PC-3 (cell line): ENCODE measurements at regions not wholly inside any gene's neighbourhood (a gene's known extent, or its start where the extent isn't known, plus 50 kb on each side); places are given as distances from the start of the nearest gene placed in this dataset.

Experiments
- ATAC-seq: fragments of 200-7000 bp; cut with Tn5 transposase; 2 replicates; pipeline ENCODE4 v1.9.1; 2020; ENCODE audit warnings: mild to moderate bottlenecking, moderate library complexity
- BruUV-seq: library from RNA; stranded (reverse); fragments of 400-500 nt; replicated peaks from 2 replicates; lab custom pipeline; 2021; lab: Mats Ljungman, UMichigan
- CTCF ChIA-PET: fragments of 300-600 bp; sonication (Branson Sonifier 250); formaldehyde crosslinking; loops from one replicate; lab custom pipeline; 2022; ENCODE audit warnings: antibody characterized with exemption; lab: Charles Lee
- POLR2A ChIA-PET: fragments of 300-600 bp; sonication (Branson Sonifier 250); formaldehyde crosslinking; loops from one replicate; lab custom pipeline; 2022; ENCODE audit warnings: antibody characterized with exemption; ENCODE audit not compliant: unreplicated experiment; lab: Charles Lee
- DNase-seq: peaks from one replicate; pipeline ENCODE4 v3.0.0-alpha.2; 2015
- H2AFZ ChIP-seq: fragments of 300-600 bp; sonication (generic); 2 replicates; pipeline ENCODE4 v1.6.0; 2016; ENCODE audit warnings: antibody characterized with exemption, low read length
- H3F3A ChIP-seq: fragments of 300-600 bp; sonication (generic); one replicate; pipeline ENCODE4 v1.6.0; 2017; ENCODE audit warnings: antibody characterized with exemption, low read length, control low read depth, mild to moderate bottlenecking; ENCODE audit not compliant: unreplicated experiment
- H3K27ac ChIP-seq: fragments of 300-600 bp; sonication (generic); 2 replicates; pipeline ENCODE4 v1.5.1; 2016; ENCODE audit warnings: mild to moderate bottlenecking, low read length
- H3K27me3 ChIP-seq: fragments of 300-600 bp; sonication (generic); 2 replicates; pipeline ENCODE4 v1.6.1; 2016; ENCODE audit warnings: low read length, mixed read lengths
- H3K36me3 ChIP-seq: fragments of 300-600 bp; sonication (generic); 2 replicates; pipeline ENCODE4 v1.6.1; 2016; ENCODE audit warnings: low read depth, mixed run types, low read length, mixed read lengths
- H3K4me1 ChIP-seq: fragments of 300-600 bp; sonication (generic); 2 replicates; pipeline ENCODE4 v1.5.1; 2016; ENCODE audit warnings: low read length; ENCODE audit not compliant: insufficient read depth
- H3K4me2 ChIP-seq: fragments of 300-600 bp; sonication (generic); 2 replicates; pipeline ENCODE4 v1.6.0; 2016; ENCODE audit warnings: low read length
- H3K4me3 ChIP-seq: fragments of 300-600 bp; sonication (generic); 2 replicates; pipeline ENCODE4 v1.5.1; 2016; ENCODE audit warnings: mild to moderate bottlenecking, low read length, mixed read lengths
- H3K79me2 ChIP-seq: fragments of 300-600 bp; sonication (generic); 2 replicates; pipeline ENCODE4 v1.6.1; 2017; ENCODE audit warnings: low read length, mixed read lengths
- H3K9ac ChIP-seq: fragments of 300-600 bp; sonication (generic); 2 replicates; pipeline ENCODE4 v1.6.0; 2016; ENCODE audit warnings: mild to moderate bottlenecking, low read length
- H3K9me2 ChIP-seq: fragments of 300-600 bp; sonication (generic); replicated peaks from 2 replicates; pipeline ENCODE4 v1.6.1; 2016; ENCODE audit warnings: mixed run types, low read length, mixed read lengths
- H3K9me3 ChIP-seq: fragments of 300-600 bp; sonication (generic); 2 replicates; pipeline ENCODE4 v1.6.1; 2016; ENCODE audit warnings: low read length, mixed read lengths
- H4K20me1 ChIP-seq: fragments of 300-600 bp; sonication (generic); 2 replicates; pipeline ENCODE4 v1.6.1; 2016; ENCODE audit warnings: low read length, mixed read lengths
- EZH2 ChIP-seq: fragments of 300-600 bp; sonication (generic); IDR thresholded peaks from one replicate; pipeline ENCODE4 v1.6.1; 2017; ENCODE audit warnings: antibody characterized with exemption, mild to moderate bottlenecking, low read length; ENCODE audit not compliant: unreplicated experiment
- EZH2phosphoT487 ChIP-seq: fragments of 300-600 bp; sonication (generic); IDR thresholded peaks from 2 replicates; pipeline ENCODE4 v1.6.1; 2018; ENCODE audit warnings: mild to moderate bottlenecking, antibody characterized with exemption, low read length, borderline replicate concordance
- intact Hi-C: fragments of 100-400 bp; cut with micrococcal nuclease; formaldehyde crosslinking; loops from 2 replicates; pipeline ENCODE4 v1.9.0; 2023
- TF ChIP-seq, protein P1 (sequence below): fragments of 300-600 bp; sonication (generic); conservative IDR thresholded peaks from 2 replicates; pipeline ENCODE4 v1.5.1; 2017; ENCODE audit warnings: antibody characterized with exemption, low read depth, mild to moderate bottlenecking, low read length

- no TSS peak for BruUV-seq
- Histone ChIP-seq H3K79me2 (no peaks in the 10 kb centered on the region), H3K9me2 (no peaks in the 10 kb centered on the region), H3K27me3 (no peaks in the 10 kb centered on the region), H3K36me3 (no peaks in the 10 kb centered on the region), H3K9me3 (no peaks in the 10 kb centered on the region), H3K4me2 (no peak overlapping the region), H3K4me1 (no peaks in the 10 kb centered on the region), H4K20me1 (no peaks in the 10 kb centered on the region), H3K9ac (no peak overlapping the region), H2AFZ (no peak overlapping the region), H3K4me3 (no peak overlapping the region), H3K27ac (no peak overlapping the region), H3F3A (no peaks in the 10 kb centered on the region)
- ChIA-PET CTCF (no interaction called here), POLR2A (no interaction called here)
- DNase-seq (no peak), ATAC-seq (no peak)
- intact Hi-C loops, result no loop called here
- TF ChIP-seq EZH2 (no peak), EZH2phosphoT487 (no peak)
- TF ChIP-seq, protein P1, sequence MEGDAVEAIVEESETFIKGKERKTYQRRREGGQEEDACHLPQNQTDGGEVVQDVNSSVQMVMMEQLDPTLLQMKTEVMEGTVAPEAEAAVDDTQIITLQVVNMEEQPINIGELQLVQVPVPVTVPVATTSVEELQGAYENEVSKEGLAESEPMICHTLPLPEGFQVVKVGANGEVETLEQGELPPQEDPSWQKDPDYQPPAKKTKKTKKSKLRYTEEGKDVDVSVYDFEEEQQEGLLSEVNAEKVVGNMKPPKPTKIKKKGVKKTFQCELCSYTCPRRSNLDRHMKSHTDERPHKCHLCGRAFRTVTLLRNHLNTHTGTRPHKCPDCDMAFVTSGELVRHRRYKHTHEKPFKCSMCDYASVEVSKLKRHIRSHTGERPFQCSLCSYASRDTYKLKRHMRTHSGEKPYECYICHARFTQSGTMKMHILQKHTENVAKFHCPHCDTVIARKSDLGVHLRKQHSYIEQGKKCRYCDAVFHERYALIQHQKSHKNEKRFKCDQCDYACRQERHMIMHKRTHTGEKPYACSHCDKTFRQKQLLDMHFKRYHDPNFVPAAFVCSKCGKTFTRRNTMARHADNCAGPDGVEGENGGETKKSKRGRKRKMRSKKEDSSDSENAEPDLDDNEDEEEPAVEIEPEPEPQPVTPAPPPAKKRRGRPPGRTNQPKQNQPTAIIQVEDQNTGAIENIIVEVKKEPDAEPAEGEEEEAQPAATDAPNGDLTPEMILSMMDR, result no peak
These were observed 928.6 kb downstream of the UQCRFS1 start for GRCh38 chr19:28284389-28284788.

DNA sequence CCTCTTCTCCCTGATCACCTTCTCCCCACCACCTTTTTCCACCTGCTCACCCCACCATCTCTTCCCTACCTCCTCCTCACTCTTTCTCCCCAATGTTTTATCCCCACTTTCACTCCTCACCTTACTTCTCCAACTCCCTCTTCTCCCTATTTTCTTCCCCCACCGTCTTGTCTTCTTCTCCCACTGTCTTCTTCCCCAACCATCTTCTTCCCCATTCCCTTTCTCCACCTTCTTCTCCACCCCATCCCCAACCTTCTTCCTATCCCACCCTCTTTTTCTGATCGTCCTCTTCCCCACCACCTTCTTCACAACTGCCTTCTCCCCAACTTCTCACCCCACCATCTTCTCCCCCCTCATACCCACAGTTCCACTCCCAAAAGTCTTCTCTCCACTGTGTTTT lies 929.4 kb downstream of the UQCRFS1 start:
- POLR2A ChIA-PET, result no interaction called here
- TF ChIP-seq, protein P1, result no peak
- TF ChIP-seq EZH2phosphoT487 (no peak), EZH2 (no peak)
- CTCF ChIA-PET, result no interaction called here

GRCh38 chr19:28281676-28282075 lies 931.3 kb downstream of the UQCRFS1 start:
- H3K9me3 ChIP-seq, result no peaks in the 10 kb centered on the region
- DNase-seq, result no peak
- BruUV-seq, result no TSS peak
- intact Hi-C loops, result no loop called here
- H3K27me3 ChIP-seq, result no peaks in the 10 kb centered on the region
- no peak overlapping the region for H3K9ac ChIP-seq
- CTCF ChIA-PET, result no interaction called here
- H2AFZ ChIP-seq, result no peak overlapping the region
- H3K9me2 ChIP-seq, result no peaks in the 10 kb centered on the region
- POLR2A ChIA-PET, result no interaction called here
- no peak overlapping the region for H3K27ac ChIP-seq
- no peaks in the 10 kb centered on the region for H3K4me1 ChIP-seq
- TF ChIP-seq, protein P1, result no peak
- TF ChIP-seq EZH2phosphoT487 (no peak), EZH2 (no peak)
- no peak overlapping the region for H3K4me2 ChIP-seq
- H3K79me2 ChIP-seq, result no peaks in the 10 kb centered on the region
- H3F3A ChIP-seq, result no peaks in the 10 kb centered on the region
- no peak for ATAC-seq
- no peaks in the 10 kb centered on the region for H4K20me1 ChIP-seq
- H3K36me3 ChIP-seq, result no peaks in the 10 kb centered on the region
- H3K4me3 ChIP-seq, result no peak overlapping the region

More for the DNA sequence above, 929.4 kb downstream of the UQCRFS1 start:
- Histone ChIP-seq H3K36me3 (no peaks in the 10 kb centered on the region), H3K4me1 (no peaks in the 10 kb centered on the region), H4K20me1 (no peaks in the 10 kb centered on the region), H3K27ac (no peak overlapping the region), H3K4me2 (no peak overlapping the region), H3F3A (no peaks in the 10 kb centered on the region), H3K4me3 (no peak overlapping the region), H3K27me3 (no peaks in the 10 kb centered on the region), H3K9ac (no peak overlapping the region), H2AFZ (no peak overlapping the region), H3K9me2 (no peaks in the 10 kb centered on the region), H3K9me3 (no peaks in the 10 kb centered on the region), H3K79me2 (no peaks in the 10 kb centered on the region)
- intact Hi-C loops, result no loop called here
- no TSS peak for BruUV-seq
- ATAC-seq (no peak), DNase-seq (no peak)
